ENCODE measurements at regions not wholly inside any gene's neighbourhood (a gene's known extent, or its start where the extent isn't known, plus 50 kb on each side); places are given as distances from the start of the nearest gene placed in this dataset.
"Not testable (repeated sequence)": the region's sequence is repeated elsewhere in the genome, so short reads cannot be mapped to it uniquely, and the experiment has no call there.

DNA sequence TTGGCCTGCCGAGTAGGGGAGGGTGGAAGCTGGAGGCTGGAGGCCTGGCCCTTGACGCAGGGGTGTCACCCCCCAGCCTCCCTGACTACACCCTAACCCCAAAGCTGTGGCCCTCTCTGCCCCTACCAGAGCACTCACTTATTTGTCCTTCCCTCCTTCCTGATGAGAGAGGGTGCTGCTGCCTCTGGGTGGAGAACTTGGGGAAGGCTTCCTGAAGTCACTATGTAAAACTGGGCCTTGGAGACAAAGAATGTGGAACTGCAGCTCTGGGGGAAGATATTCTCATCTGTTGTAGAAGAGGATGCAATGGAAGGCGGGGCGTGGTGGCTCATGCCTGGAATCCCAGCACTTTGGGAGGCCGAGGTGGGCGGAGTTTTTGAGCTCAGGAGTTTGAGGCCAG is 485.2 kb downstream of the ZNF536 start:
- DNase-seq: no peak

DNA sequence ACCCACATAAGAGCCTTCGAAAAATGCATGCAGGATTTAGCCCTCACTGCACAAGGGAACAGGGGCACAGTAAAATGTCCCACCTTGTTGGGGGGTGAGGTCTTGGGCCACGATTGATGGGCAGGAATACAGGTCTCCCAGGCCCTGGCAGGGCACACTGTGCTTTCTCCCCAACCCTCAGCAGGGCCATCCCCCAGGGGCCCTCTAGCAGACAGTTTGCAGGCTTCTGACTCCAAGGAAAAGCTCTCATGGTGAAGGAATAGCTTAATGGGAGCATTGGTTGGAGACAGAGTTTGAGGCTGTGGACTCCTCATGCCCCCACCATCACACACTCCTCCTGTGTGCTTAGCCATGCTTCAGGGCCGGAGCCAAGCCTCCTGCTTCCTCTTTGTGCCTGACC is 484.6 kb downstream of the ZNF536 start:
- DNase-seq: no peak

DNA sequence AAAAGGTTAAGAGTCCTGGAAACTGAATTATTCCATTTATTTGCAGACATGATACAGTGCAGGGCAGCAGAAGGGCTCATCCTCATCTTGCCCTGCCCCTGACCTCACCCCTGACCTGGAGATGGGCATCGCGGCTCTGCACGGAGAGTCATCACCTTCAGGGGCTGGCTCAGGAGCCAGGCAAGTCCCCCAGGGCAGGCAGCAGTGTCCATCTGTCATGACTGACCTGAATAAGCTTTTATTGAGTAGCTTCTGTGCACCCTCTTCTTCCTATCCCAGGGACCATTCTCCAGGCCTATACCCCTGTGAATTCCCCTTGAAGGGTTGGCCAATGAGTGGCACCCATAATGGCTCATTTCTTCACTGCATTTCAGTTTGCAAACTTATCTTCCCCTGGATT is 484.2 kb downstream of the ZNF536 start:
- no peak for DNase-seq

DNA sequence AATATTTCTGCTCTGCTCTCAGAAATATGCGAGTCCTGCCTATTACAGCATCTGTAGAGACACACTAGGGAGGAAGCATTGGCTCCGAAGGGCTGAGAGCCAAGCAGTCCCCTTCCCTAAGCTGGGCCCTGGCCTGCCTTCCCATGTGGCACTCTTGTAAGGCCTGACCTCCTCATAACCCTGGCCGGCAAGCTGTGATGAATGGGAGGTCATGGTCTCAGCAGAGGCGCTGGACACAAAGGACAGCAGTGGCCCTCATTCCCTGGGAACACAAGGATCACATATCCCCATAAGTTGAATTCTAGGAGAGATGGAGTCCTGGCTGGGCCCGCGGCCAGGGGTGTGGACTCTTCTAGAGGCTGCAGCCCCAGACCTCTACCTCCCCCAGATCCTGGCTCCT is 483.3 kb downstream of the ZNF536 start:
- no peak for DNase-seq

DNA sequence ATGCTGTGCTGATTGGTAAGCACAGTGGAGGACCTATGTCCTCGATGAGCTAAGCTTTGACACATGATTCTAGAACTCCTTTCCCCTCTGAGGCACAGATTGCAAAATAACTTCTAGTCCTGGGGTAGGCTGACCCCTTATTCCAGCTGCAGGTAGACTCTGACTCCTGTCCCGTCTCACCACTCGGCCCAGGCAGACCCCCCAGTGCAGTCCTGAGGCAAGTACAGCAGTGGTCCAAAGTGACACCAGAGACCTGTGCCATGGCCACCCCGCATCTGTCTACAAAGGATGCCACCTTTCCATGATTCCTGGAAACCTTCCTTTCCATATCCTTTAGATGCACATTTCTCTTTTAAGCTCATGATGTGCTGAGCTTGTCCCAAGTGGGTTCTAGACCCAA is 482.5 kb downstream of the ZNF536 start:
- DNase-seq: no peak

DNA sequence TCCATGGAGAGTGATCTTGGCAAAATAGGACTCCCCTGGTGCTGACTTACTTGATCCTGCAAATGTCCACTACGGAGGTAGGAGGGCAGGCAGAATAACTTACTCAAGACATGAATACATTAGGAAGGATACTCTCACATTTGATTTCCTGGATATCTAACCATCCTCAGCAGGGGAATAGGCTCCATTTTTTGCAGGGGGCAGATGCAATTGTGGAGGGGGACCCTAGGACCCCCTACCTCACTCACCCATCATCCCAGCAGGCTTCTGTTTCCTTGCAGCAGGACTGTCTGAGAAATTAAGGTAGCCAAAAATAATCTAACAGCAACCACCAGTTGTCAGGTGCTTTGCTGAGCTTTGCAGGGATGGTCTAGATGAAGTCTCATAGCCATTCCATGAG is 482.0 kb downstream of the ZNF536 start:
- no peak for DNase-seq

DNA sequence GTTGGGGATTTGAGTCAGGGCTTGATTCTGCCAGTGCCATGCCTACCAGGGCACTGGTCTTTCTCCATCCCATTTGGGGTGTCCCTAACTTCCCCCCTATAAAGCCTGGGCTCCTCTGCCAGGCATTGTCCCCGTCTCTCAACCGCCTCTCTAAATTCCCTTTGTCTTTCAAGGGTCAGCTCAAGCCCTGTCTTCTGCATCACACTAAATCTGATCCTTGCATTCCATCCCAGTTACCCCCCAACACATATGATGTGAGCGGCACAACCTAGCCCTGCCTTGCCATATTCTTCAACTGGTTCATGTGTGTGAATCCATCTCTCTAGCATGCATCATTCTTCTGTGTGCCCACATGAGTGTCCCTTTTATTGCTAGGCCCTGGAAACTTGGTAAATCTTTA is 480.9 kb downstream of the ZNF536 start:
- no peak for DNase-seq

DNA sequence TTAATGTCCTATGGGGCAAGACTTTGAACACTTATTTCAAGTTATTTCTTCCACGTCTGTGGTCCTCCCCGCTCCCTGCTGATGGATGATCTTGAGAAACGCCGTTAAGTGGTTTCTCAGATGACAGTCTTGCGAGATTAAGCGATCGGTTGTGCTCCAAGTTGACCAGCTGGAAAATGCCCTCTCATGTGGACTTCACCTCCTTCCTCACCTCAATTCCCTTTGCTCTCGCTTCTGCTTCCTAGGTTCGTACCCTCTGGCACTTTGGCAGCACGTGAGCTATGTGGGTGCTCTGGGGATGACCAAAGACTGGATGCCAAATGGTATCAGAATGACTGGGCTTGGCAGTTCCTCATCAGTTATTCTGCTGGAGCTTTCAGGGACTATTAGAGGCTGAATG is 480.0 kb downstream of the ZNF536 start:
- DNase-seq: no peak

DNA sequence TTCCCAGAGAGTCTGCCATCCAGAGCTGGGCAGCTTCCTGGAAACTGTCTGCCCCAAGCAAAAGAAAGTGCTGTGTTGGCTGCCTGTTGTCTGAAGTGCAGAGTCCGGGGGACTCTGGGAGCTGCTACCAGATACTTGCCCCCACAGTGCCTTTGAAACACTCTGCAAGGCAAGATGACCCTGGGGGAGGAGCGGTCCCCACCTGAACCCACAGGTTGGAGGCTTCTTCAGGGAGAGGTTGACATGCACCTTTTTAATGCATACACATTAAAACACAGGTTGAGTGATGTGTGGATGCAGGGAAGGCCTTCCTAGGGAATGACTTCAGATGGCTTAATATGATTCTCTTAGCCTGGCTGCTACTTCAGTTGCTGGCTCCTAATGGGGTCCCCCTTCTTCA is 479.5 kb downstream of the ZNF536 start:
- no peak for DNase-seq

DNA sequence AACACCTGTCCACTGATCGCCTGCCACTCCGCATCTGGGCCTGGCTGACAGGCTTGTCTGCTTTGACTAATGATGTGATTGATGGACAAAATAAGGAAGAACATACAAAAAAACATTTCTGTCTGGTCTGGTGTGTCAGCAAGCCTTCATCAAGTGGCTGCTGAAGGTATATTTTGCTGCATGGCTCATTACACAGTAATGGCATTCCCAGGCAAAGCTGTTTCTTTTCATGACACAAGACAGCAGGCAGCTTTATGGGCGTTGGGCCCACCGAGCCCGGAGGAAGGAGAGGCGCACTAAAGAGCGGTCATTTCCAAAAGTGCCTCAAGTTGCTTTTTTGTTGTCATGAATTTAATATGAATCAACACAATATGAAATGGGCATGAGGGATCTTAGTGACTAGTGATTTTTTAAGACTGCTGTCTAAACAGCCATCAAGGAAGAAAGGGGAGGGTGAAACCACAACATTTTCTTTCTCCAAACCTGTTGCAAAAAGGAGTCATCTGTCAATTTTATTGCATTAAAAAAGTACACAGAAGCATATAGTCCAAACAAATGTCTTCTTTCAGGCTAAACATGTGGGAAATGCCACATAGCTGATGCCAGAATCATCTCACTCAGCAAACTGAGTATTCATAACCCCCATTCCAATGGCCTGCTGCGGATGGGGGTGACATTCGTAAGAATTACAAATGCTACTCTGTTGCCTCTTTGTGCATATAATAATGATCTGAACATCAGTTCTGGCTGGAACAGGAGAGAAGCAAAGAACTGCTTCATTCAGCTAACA is 476.6 kb downstream of the ZNF536 start:
- no peak for DNase-seq

DNA sequence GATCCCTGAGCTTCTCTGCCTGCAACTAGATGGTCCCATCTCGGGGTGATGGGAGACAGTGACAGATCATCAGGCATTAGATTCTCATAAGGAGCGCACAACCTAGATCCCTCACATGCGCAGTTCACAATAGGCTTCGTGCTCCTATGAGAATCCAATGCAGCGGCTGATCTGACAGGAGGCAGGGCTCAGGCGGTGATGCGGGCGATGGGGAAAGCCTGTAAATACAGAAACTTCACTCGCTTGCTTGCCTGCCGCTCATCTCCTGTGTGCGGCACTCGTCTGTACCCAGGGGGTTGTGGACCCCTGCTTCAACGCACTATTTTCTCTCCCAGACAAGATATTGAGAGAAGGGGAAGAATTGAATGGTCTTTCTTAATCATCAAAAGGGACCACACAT is 473.9 kb downstream of the ZNF536 start:
- DNase-seq: no peak

DNA sequence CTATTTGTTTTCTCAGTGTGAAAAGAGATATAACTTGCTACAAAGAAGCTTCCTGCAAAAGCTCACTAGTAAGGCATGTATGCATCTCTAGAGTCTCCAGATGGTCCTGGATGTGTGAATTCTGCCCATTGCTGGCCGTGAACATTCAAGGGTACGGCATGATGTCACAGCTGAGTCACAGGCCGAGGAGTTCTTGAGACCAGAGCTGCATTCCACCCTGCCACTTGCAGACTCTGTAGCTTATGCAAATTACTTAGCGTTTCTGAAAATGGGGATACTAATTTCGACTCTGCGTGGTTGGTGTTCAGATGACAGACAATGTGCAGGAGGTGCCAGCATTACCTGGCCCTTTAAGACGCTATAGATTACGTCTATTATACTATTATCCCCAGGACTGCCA is 470.7 kb downstream of the ZNF536 start:
- DNase-seq: no peak

DNA sequence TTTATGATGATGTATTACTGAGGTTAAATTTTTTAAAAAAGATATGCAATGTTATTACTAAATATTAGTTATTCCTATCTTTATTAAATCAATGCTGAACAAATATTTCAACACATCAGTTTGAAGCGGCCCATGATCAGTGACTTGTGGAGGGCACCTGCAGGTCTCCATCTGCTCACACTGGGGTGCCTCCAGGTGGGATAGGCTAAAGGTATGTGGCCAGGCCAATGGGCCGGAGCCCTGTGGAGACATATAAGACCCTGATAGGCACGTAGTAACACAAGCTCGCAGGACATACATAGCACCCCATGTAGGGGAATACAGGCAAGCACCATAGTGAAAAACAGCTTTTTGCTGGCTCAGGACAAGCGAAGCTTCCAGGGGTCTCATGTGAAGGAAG is 469.8 kb downstream of the ZNF536 start:
- no peak for DNase-seq

DNA sequence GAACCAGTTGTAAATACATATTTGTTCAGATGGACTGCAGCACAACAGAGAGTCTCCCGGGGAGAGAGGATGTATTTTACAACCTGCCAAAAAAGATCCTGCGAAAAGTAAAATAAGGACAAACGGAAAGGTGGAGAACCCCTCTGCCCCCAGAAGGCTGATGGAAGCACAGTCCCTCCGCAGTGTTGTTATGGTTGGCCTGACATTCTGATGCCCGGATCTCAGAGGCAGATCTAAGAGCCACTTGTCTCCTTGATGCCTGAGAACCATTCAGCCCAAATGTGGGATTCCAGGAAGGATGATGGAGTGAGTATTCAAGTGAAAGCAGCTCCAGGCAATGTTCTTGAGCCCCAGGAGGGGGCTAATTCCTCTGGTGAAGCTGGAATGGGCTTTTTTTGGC is 458.7 kb downstream of the ZNF536 start:
- no peak for DNase-seq

DNA sequence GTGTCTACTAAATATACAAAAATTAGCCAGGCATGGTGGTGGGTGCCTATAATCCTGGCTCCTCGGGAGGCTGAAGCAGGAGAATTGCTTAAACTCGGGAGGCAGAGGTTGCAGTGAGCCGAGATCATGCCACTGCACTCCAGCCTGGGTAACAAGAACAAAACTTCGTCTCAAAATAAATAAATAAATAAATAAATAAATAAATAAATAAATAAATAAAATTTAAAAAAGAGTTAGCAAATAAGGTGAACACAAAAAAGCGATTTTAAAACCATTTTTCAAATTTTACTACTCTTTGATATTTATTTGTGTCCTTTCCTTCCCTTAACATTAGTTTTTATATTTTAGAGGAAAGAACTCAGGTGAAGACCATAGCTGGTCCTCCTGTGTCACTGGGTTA is 453.3 kb downstream of the ZNF536 start:
- not testable (repeated sequence) for DNase-seq

DNA sequence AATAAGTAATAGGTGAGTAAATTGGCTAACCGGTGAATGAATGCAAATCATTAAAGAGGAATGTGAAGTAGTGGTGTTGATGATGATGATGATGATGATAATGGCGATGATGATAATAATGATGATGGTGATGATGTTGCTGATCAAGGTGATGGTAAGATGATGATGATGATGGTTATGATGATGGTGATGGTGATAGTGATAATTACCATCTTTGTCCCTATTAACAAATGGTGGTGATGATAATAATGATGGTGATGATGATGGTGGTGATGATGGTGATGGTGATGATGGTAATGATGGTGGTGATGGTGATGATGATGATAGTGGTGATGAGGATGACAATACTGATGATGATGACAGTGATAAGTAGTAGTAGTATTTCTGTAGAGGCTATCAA is 452.6 kb downstream of the ZNF536 start:
- DNase-seq: no peak

DNA sequence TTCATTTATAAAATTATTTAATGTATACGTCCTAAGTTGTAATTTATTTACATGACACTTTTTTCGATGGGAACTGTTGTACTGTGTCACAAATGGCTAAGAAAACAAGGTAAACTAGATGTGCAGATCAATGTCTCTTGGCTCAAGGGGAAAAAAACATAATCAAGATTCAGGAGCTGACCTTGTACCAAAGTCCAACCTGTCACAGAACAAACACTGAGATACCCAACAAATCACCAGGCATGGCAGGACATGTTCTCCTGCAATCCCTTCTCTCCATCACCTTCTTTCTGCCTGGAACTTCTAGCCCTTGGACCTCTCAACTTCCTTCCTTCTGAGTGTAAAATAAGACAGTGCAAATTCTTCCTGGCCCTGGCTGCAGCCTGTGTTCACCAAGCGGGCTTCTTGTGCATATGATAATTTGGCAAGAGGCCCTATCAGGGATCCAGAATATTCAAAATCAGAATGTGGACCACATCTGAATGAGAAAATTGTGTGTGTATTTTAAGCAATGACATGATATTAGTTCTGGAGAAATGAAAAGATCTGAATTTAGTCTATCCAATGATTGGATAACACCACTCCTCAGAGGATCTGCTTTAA is 445.9 kb downstream of the ZNF536 start:
- no peak for DNase-seq

DNA sequence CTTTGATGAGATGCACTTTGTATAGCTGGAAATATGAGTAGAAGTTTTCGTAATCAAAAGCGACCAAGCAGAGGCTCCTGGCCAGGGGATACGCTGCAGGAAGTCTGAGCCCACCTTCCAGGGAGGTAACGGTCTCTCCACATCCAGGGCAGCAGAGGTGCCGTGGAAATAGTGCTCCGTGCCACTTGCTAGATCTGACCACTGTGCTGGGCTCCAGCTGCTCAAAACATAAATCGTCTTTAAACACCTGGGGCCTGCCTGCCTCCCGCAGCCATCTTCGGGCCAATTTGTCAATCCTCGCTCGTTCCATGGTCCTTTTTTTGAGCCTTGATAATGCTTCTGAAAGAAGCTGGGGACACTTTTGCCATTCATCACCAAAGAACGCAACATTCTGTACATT is 445.0 kb downstream of the ZNF536 start:
- DNase-seq: no peak

DNA sequence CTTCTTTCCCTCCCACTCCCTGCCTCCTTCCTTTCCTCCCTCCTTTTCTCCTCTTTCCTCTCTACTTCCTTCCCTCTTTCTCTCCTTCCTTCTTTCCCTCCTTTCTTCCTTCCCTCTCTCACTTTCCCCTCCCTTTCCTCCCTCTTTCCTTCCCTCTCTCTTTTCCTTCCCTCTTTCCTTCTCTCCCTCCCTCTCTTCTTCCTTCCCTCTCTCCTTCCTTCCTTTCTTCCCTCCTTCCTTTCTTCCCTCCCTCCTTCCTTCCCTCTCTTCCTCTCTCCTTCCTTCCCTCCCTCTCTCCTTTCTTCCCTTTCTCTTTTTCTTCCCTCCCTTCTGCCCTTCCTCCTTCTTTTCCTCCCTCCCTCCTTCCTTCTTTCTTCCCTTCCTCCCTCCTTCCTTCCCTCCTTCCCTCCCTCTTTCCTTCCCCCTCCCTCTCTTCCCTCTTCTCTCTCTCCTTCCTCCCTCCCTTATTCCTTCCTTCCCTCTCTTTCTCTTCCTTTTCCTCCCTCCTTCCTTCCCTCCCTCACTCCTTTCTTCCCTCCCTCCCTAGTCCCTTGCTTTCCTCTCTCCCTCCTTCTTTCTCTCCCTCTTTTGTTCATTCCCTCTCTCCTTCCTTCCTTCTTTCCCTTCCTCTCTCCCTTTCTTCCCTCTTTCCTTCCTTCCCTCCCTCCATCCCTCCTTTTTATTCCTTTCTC is 443.9 kb downstream of the ZNF536 start:
- no peak for DNase-seq

DNA sequence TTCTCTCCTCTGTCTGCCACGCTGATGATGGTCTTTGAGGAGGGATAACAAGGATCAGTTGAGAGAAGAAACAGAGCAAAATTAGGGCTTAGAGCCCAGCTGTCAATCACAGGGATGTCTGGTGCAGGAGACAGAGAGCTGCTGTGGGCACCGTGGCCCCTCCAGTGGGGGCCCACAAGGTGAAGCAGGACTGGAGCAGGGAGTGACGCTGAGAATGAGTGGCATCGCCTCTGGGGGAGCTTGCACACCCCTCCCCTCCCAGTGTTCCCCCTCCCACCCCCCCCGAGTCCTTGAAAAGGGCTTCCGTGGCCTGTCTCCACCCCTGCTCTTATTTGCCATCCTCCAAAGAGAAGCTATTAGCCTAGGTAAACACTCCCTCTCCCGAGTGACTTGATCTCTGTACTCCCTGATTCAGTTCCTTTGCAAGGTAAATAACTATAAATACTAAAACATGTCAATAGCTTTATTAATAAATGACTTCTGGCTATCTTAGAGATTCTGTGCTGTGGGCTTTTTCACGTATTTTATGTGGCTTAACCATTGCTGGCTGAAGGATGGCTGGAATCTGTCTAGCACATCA is 440.0 kb downstream of the ZNF536 start:
- no peak for DNase-seq

DNA sequence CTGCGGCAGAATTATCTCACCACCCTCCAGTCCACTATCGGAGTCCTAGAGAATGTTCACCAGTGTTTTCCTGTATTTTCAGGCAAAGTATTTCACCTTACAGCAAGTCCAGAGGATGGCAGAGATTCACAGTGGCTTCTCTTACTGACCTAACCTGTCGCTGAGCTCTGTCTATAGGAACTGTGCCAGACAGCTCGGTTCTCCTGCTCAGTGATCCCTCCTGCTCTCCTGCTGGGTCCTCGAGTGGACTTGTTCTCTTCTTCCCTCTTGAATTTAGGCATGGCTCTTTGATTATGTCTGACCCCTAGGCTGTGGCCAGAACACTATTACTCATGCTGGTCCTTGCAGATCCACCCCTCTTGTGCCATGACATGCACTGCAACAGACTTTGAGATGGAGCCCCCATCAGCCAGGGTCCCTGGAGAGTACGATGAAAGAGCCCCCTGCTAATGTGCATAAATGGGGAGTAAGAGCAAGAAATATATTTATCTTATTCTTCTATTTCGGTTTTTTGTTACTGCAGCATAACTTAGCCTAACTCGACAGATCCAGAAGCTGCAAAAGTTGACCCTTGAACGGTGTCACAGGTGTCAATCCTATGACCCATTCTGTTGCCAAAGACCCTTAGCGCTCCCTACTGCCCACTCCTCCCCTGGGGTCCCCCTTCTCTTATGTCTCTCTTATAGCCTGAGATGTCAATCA is 439.4 kb downstream of the ZNF536 start:
- no peak for DNase-seq

DNA sequence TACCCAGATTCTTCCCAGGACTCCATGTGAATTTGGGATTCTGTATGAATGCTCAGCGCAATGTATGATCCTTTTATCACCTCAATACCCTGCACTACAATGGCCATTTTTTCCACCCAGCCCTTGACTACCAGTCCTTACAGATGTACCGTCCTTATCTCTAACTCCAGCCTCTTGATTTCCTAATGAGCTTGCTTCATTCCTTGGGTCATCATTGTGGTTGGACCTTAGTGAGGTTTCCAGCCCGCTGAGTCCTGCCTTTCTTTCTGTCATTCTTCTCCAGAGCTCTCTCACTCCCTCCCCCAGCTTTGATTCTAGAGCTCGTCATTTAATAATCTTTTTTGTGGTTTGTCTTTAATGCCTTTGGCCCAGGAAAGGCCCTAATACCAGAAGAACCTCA is 438.5 kb downstream of the ZNF536 start:
- no peak for DNase-seq

DNA sequence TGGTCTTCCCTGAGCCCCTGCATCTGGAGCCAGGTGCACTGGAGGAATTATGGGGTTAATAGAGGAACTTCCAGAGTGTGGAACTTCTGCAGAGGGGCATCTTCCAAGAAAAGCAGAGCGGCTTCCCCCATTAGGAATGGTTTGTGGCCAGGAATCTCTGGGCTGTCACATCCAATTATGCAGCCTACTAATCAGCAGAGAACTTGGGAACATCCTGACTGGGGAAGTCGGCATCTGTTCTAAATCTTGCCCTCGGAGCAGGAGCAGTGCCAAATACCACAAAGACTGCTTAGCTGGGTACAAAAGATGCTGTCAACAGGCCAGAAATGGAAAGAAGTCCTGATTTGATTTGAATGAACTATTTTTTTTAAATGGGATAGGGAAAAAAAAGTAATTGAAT is 435.1 kb downstream of the ZNF536 start:
- no peak for DNase-seq

Data from EL (cell line).